Left kidney (tissue), 1 donor: ENCODE measurements at regions not wholly inside any gene's neighbourhood (a gene's known extent, or its start where the extent isn't known, plus 50 kb on each side); places are given as distances from the start of the nearest gene placed in this dataset.
"Not testable (repeated sequence)": the region's sequence is repeated elsewhere in the genome, so short reads cannot be mapped to it uniquely, and the experiment has no call there.

Experiments used
- DNase-seq: peaks from one replicate; pipeline ENCODE4 v3.0.0-alpha.2; 2013

DNA sequence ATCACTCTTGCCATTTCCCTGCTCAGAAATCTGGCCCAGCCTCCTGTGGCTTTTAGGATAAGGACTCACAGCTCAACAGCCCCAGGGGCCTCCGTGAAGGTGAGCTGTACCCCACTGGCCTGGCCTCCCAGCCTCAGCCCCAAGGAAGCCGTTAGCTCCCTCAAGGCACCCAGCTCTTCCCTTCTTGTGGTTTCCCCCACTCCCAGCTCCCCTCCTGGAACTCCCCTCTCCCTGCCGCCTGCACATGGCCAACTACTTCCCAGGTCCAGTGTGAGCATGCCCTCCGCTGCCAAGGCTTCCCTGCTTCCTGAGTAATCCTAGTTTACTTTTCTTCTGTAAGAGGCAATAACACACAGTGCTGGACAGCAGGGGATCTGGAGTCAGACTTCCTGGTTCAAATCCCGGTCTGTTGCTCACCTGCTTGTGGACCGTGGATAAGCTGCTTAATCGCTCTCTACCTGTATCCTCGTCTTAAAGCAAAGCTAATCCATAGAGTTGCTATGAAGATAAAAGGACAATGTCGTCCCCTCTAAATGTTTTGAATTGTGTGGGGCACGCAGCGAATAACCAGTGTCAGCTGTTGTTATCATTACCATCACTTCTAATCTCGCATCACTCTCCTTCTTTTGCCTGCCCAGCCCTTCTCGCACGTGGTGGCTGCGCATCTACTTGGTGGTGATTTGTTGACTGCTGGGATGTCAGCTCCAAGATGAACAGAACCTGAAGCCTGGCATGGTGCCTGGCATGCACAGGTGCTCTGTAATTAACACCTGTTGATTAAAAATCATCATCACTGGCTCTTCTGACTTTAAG is 86.6 kb downstream of the C5orf15 start:
- DNase-seq: no peak

DNA sequence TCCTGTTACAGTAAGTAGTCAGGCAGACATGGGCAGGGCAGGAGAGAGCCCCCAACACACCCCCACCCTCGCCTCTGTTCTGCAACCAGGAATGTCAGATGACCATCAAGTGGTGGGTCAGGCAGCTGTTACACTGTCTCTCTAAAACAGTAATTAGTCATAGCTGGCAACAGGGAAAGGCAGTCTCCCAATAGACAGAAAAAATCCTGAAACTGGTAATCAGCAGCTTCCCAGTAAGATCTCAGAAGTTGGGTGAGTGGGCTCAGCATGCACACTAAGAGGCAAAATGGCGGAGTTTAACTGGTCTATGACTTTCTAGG is 90.2 kb downstream of the C5orf15 start:
- DNase-seq: no peak

DNA sequence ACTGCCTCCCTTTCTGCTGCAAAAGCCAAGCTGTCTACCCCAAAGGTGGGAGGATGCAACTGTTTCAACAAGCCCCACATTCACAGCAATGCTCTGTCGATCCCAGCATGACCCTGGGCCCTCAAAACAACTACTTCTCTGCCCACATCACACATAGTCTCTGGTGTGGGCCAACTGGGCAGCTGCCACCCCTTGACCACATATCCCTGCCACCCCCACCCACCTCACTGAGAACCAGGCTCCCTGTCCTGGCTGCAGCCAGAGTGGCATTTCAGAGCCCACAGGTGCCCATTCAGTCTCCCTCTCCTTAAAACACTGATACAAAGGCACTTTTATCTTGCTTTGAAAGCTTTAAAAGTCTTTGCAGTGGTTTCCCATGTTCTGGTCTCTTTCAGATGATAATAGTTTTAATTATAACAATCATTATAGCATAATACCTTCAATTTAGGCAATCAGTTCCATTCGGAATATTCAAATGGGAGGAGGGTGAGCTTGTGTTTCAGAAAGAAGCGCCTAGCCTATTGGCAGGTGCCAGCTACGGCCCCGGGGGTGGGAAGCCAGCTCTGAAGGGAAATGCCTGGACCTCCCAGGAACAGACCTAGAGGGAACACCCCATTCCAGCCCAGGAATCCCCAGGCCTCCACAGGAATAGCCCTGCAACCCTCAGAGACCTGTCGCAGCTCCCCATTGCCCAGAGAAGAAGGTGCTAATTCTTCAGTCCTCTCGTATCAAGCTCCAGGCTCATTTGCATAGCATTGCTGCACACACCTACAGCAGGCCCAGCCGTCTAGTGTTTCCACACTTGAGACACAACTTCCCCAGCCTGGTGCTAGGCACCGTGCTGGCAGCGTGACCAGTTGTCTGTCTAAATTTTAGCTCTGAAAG is 90.8 kb downstream of the C5orf15 start:
- no peak for DNase-seq

DNA sequence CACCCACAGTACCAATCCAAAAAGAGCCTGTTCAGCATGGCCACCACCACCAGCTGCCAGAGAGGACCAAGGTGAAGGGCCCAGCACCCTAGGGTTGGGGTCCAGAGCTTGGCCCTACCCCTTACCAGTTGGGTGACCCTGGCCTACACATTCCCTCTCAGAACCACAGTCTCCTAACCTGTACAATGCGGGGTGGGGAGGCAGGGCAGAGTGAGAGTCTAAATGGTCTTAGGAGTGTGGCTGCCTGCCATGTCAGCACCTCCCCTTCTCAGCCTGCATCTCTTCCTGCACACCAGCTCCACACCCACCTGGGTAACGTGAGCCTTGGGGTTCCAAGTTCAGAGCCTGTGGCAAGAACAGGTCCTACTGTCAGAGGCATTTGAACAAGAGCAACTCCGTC is 92.2 kb downstream of the C5orf15 start:
- DNase-seq: no peak

DNA sequence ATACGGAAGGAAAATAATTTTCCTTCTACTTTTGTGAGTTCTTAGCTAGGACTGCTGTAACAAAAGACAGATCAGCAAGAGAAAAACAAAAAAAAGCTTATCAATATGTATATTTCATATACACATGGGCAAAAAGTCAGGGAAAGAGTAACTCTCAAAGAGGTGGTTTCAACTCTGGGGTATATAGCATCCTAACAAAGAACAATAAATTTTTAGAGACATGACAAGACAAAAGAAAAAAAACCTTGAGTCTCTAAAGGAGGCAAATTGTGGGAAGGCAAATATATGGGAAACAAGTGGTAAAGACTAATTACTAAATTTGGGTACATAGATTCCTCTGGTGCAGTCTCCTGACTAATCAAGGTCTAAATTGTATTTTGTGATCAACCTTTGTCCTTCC is 93.2 kb downstream of the C5orf15 start:
- DNase-seq: no peak

DNA sequence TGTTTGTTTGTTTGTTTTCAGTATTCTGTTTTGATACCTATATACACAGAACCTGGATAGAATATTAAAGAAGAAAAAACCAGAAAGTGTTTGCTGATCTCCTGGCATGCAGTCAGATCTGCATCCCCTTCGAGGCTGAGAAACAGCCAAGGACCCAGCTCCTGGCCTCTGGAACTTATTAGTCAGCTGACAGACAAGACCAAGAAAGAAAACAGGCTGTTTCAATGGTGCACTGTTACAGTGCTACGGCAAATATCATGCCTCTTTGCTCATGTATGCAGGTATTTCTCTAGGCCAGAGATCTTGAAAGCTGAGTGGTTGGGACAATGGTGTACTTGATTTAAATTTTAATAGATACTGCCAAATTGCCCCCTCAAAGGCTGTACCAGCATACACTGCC is 95.0 kb downstream of the C5orf15 start:
- DNase-seq: no peak

DNA sequence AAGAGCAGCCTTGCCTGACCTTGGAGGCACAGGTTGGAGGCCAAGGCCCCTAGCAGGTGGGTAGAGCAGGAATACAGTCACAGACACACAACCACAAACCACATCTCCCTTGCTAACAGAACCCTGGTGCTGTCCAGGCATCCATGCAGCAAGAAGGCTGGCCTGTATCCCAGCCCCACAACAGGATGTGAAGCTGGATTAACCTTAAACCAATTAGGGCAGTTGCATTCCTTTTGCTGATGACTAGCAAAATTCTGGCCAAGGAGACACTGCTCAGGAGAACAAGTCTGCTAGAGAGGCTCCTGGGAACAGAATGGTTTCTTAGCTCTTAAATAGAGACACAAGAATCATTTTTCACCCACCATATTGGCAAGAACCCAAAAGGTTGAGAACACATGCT is 97.8 kb downstream of the C5orf15 start:
- no peak for DNase-seq

DNA sequence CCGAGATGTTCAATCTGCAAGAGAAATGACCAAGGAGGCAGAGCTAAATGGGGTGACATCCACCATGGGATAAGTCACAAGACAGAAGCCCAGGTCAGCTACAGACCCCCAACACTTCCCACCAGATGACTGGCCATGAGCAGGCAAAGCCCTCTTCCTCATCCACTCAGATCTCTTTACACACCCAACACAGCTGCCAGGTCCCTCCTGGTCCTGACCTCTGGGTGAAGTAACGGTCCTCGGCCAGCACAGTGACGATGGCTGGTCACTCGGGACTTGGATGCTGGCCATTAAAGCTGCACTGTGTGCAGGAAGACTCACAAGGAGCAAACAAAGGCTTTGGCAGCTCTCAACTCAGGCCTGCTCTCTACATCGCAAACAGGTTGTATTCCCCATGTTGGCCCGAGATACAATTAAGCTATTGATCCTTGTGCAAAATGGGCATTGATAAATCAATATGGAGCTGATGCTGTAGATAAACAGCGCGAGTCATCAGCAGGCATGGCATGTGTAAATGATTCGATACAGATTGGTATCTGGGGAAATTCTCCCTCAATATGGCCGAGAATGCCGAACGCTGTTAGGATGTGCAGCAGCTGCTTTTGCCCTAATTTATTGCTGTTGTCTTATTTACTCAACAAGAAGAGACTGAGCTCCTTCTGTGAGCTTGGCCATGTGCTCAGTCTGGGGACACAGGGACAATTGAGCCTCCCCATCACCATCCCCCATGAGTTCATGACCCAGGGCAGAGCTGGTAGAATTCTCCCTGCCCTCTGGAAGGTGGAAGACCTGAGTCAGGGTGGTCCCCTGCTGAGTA is 98.7 kb downstream of the C5orf15 start:
- DNase-seq: no peak

DNA sequence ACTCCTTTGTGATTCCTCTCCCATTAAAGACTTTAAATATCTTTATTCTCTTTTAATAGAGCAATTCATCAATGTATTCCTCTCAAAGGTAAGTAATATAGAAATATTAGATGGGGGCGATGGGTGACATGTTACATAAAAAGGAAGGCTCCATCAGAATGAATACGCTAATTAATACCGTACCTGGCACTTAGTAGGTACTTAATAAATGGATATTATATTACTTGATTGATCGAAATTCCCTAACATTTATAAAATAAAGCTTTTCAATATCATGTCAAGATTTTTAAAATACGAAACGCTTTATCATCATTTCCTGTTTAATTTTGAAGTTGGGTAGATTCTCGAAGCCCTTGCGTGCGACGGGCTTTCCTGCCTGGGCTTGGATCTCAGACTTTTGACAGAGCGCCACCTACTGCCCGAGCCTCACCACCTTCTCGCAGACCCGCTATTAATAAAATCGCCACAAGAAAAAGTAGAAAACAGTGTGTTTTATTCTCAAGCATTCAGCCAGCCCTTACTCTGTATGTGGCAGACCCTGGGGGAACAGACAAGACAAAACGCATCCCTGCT is 99.4 kb downstream of the C5orf15 start:
- peak; percentile 71 for DNase-seq

DNA sequence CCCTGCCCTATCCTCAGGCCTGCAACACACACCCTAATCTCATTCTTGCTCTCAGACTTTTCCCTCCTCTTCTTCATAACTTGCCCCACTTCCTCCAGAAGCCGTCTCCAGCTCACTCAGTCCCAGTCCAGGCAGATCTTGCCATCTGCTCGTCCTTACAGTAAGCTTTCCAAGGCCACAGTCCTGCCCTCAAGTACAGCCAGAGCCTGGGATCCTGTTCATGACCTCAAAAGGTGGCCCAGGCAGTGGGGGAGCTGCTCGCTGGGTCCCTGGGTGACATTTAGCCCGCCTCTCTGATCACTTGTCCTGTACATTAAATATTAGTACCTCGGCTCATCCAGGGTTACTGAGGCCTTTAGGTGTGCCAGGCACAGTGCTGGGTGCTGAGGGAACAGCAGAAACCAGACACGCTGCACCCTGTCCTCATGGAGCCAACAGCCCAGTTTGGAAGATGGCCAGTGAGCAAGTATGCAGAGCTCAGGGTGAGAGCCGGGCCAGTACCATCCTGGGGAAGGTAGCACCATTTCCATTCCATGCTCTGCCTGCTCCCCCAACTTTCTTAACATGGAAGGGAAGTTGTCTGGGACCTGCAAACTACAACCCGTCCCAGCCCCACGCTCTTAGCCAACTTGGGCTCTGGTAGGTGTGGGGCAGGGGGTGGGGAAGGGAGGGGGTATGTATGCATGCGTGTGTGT is 100.4 kb downstream of the C5orf15 start:
- DNase-seq: no peak

DNA sequence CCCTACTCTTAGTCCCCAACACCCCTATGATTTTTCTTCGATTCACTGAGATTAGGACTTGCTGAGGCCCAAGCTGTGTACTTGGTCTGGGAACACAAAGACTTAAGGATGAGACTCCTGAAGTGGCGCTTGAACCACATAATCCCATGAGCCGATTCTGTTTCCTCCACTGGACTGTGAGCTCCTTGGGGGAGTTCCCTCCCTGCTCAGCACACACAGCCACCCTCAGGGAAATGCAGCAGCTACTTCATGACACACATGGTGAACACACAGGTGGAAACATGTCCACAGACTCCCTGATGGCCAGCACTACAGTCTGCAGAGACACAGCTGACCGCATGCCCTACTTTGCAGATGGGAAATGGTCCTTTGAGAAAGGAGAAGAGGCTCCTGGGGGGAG is 101.1 kb downstream of the C5orf15 start:
- DNase-seq: no peak

DNA sequence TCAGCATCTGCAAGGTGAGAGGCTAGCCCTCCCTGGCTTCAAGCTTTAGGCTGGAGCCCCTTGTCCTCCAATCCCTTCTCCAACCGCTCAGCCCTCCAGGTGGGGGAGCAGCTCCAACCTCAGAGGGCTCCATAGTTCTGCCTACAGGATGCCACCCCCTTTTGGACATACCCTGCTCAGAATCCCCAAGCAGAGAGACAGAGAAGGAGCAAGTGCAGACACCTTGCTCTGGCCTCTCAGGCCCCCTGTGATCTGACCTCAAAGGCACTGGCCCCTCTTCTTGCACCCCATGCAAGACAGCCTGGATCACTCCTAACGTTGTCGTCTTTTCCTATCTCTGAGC is 101.6 kb downstream of the C5orf15 start:
- DNase-seq: no peak

DNA sequence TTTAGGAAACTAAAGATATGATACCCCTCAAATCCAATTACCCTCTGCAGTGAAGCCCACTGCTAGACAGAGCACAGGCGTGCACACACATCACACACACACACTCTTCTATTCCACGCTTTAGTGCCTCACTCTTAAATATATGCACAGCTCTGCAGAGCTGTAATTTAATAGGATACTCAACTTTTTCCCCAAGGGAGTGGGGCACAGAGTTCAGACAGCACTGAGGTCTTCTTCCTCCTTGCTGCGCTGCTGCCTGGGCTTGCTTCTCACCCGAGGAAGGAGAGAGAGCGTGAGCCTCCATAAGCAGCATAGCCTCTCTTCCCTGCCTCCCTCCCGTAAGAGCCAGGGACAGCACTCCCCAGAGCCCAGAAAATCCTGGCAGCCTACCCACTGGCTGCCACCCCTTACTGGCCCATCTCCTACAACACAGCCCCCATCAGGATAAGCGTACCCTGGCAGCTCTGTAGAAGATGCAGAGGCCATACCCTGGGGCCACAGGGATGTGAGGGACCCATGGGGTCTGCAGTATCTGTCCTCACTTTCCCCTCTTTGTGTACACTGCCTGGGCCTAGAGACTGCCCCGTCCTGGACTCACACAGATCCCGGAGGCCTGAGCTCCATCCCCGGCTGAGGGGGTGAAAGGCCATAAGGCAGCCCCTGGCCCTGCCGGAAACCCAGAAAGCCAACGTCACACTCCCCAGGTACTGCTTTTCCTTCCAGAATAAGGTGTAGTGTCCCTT is 102.1 kb downstream of the C5orf15 start:
- no peak for DNase-seq

DNA sequence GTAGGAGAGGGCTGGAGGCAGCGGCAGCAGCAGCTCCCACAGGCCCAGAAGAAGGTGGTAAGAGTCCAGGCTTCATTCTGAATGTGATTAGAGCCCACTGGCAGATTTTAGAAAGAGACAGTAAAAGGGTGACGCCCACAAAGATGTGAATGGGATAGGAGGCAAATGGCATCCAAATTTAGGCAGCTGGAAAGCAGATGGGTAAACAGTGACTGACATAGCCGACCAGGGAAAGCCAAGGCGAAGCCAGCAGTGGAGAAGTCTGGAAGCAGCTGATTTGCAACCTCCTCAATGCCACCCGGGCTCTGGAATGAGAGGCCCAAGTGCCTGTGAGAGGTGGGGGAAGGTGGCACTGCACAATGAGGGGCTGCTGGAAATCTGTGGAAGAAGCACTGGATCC is 103.3 kb downstream of the C5orf15 start:
- DNase-seq: no peak

DNA sequence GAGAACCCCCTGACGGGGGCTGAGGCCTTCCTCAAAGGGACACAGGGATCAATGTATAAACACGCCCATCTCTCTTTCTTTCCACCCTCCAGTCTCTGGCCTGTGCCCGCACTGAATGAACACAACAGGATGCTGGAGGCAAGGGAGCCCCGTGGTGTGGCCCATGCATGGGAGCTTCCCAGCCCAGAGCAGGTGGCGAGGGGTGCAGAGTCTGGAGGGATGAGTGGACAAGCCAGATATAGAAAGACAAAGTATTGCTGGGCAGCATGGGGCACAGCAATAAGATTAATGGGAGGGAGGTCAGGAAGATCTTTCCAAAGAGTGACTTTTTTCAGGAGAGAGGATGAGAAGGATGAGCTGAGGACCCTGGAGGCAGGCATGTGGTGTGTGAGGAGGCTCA is 103.7 kb downstream of the C5orf15 start:
- no peak for DNase-seq

DNA sequence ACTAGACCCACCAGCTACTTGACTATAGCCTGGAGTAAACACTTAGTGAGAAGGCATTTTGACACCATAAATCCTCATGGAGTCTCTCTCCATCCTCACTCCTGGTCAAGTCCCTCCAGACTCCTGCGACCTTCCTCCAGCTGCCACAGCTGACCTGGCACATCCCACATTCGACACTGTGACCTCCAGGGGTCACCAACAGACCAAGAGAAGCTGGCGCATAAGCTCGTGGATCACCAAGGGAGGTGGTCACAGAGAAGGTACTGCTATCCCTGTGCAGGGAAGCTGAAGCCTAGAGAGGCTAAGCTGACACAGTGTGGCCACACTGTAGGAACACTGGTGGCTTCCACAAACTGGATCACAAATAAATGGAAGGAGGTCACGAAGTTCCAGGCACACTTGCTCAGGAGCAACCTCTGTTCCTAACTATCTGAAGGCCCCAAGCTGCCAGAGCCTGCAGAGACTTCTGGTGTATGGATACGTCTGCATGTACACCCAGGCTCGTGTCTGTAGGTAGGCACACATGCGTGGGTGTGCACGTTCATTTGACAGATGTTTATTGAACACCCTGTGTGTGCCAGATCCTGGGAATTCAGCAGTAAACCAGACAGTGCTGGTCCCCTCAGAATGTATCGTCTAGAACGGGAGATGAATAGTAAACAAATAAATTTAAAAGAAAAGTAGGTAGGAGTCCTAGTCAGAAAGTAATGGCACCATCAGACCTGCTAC is 104.4 kb downstream of the C5orf15 start:
- no peak for DNase-seq

DNA sequence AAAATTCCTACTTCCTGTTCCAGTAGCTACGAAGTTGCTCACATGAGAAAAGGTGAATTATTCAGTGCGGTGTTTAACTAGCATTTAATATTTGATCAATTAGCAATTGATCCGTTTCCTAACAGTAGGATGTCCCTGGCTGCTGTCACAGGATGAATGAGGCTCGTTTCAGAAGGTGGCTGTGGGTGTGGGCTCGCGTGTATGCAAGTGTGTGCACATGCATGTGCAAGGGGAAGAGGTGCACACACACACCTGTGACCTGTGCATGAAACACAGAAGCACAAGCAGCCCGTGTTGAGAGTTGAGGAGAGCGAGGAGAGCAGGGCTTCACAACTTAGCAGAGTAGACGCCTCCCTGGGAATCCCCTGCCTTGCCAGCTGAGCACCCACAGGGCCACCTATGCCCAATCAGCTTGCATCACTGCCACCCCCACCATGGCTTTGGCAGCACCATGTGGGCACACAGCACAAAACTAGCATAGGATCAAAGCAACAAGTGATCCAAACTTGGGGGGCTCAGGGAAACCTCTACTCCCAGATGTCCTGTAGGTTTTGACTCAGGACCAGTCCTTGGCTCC is 107.2 kb downstream of the C5orf15 start:
- DNase-seq: no peak

DNA sequence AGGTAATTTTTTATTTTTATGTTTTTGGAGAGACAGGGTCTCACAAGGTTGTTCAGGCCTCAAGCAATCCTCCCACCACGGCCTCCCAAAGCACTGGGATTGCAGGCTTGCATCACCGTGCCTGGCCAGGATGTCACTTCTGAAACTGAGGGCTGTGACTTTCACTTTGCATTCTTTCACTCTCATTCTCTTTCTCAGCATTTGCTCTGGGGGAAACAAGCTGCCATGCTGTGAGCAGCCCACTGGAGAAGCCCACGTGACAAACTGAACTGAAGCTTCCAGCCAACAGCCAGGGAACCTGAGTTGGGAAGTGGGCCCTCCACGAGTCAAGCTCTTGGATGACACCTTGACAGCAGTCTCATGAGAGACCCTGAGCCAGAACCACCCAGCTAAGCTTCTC is 109.4 kb downstream of the C5orf15 start:
- DNase-seq: no peak

DNA sequence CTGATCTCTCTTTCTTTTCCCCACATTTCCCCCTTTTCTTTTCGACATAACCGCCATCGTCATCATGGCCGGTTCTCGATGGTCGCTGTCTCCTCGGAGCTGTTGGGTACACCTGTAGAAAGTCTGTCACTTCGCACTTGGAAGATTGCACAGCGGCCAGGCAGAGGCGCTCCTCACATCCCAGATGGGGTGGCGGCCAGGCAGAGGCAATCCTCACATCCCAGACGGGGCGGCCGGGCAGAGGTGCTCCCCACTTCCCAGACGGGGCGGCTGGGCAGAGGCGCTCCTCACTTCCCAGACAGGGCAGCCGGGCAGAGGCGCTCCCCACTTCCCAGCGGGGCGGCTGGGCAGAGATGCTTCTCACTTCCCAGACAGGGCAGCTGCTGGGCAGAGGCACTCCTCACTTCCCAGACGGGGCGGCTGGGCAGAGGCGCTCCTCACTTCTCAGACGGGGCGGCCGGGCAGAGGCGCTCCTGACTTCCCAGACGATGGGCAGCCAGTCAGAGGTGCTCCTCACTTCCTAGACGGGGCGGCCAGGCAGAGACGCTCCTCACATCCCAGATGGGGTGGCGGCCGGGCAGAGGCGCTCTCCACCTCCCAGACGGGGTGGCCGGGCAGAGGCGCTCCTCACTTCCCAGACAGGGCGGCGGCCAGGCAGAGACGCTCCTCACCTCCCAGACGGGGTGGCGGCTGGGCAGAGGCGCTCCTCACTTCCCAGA is 110.7 kb downstream of the C5orf15 start:
- DNase-seq: not testable (repeated sequence)
